Esophagus muscularis mucosa (tissue), 4 donors: ENCODE measurements at regions not wholly inside any gene's neighbourhood (a gene's known extent, or its start where the extent isn't known, plus 50 kb on each side); places are given as distances from the start of the nearest gene placed in this dataset.

Experiments used
- DNase-seq: peaks from one replicate; pipeline ENCODE4 v3.0.0-alpha.2; 2017; ENCODE audit errors: extremely low spot score
- H3K27ac ChIP-seq, 4 donors: fragments of 200-600 bp; sonication (generic); replicated peaks in 1 of 4; 1 replicate in 3 of 4; 2 replicates in 1 of 4; pipeline ENCODE4 v1.5.1; 2016 to 2019; ENCODE audit warnings: mild to moderate bottlenecking in 1 of 4
- H3K27me3 ChIP-seq, 4 donors: fragments of 200-600 bp; sonication (generic); one replicate each; pipeline versions ENCODE4 v1.5.1 to v1.6.0; 2016 to 2019
- H3K36me3 ChIP-seq, 4 donors: fragments of 200-600 bp; sonication (generic); one replicate each; pipeline ENCODE4 v1.5.1; 2016 to 2019
- H3K4me1 ChIP-seq, 4 donors: fragments of 200-600 bp; sonication (generic); one replicate each; pipeline ENCODE4 v1.5.1; 2016 to 2019
- H3K4me3 ChIP-seq, 4 donors: fragments of 200-600 bp; sonication (generic); 1 replicate in 2 of 4; 2 replicates in 2 of 4; pipeline ENCODE4 v1.5.1; 2016 to 2019; ENCODE audit warnings: mild to moderate bottlenecking in 4 of 4, moderate library complexity in 1 of 4
- H3K9me3 ChIP-seq, 4 donors: fragments of 200-600 bp; sonication (generic); 1 replicate in 3 of 4; 2 replicates in 1 of 4; pipeline ENCODE4 v1.5.1; 2016 to 2019
- CTCF ChIP-seq, 3 experiments: fragments of 200-600 bp in 2 of 3; fragments of 450-650 bp in 1 of 3; sonication (generic) in 2 of 3; IDR thresholded peaks; one replicate each; pipeline ENCODE4 v1.5.1; 2017 to 2019; ENCODE audit warnings: antibody characterized with exemption in 3 of 3, mild to moderate bottlenecking in 2 of 3, moderate library complexity in 1 of 3
- EP300 ChIP-seq: sonication (generic); formaldehyde crosslinking; IDR thresholded peaks from one replicate; pipeline ENCODE4 v1.6.1; 2017; ENCODE audit warnings: antibody characterized with exemption
- POLR2A ChIP-seq: fragments of 450-650 bp; IDR thresholded peaks from one replicate; pipeline ENCODE4 v1.6.1; 2017; ENCODE audit warnings: antibody characterized with exemption, moderate library complexity, mild to moderate bottlenecking, low read depth
- POLR2AphosphoS5 ChIP-seq, 2 donors: sonication (generic); formaldehyde crosslinking; IDR thresholded peaks; one replicate each; pipeline ENCODE4 v1.6.1; 2017; ENCODE audit warnings: antibody characterized with exemption in 2 of 2
- WGBS: methylation state at CpG from one replicate; pipeline ENCODE4 v1.1.5; 2018; 5-methylcytosine and 5-hydroxymethylcytosine counted together
- intact Hi-C: fragments of 100-400 bp; cut with DNase I; formaldehyde crosslinking; loops from one replicate; pipeline ENCODE4 v1.15.1; 2023

- Histone ChIP-seq H3K27me3 (peaks cover 0 to 39% (median 0%) of the 10 kb centered on the region in 4 donors), H3K36me3 (no peaks in the 10 kb centered on the region), H3K4me1 (no peaks in the 10 kb centered on the region), H3K4me3 (no peak overlapping the region), H3K9me3 (no peaks in the 10 kb centered on the region), H3K27ac (no peak overlapping the region)
- TF ChIP-seq EP300: no peak
- 92% methylated on average over 7 of the region's 7 CpGs for WGBS
- intact Hi-C loops: no loop called here
- no peak for DNase-seq
Measured at GRCh38 chr22:48142388-48142787, 1379.9 kb downstream of the TBC1D22A start.

- Histone ChIP-seq H3K27ac (no peak overlapping the region), H3K27me3 (peaks cover 0 to 30% (median 0%) of the 10 kb centered on the region in 4 donors), H3K9me3 (no peaks in the 10 kb centered on the region), H3K36me3 (no peaks in the 10 kb centered on the region), H3K4me3 (no peak overlapping the region), H3K4me1 (no peaks in the 10 kb centered on the region)
- TF ChIP-seq POLR2A (no peak), CTCF (IDR thresholded peaks at IDR 0.05) (no peak), EP300 (no peak), POLR2AphosphoS5 (IDR thresholded peaks at IDR 0.05) (no peak)
- WGBS: 33% methylated on average over 3 of the region's 10 CpGs
- intact Hi-C loops: no loop called here
- no peak for DNase-seq
Measured at GRCh38 chr22:48141301-48141700, 1378.9 kb downstream of the TBC1D22A start.

- Histone ChIP-seq H3K27ac (no peak overlapping the region), H3K4me1 (no peaks in the 10 kb centered on the region), H3K4me3 (no peak overlapping the region), H3K9me3 (no peaks in the 10 kb centered on the region), H3K36me3 (no peaks in the 10 kb centered on the region), H3K27me3 (peaks cover 0 to 20% (median 0%) of the 10 kb centered on the region in 4 donors)
- DNase-seq: no peak
- 84% methylated on average over 7 of the region's 10 CpGs for WGBS
- TF ChIP-seq POLR2AphosphoS5 (IDR thresholded peaks at IDR 0.05) (no peak), CTCF (IDR thresholded peaks at IDR 0.05) (no peak), POLR2A (no peak)
- intact Hi-C loops: no loop called here
Measured at GRCh38 chr22:48140261-48140813, 1377.9 kb downstream of the TBC1D22A start.

- no peaks in the 10 kb centered on the region for H3K4me1 ChIP-seq
- WGBS: 74% methylated on average over 6 of the region's 8 CpGs
- TF ChIP-seq CTCF (IDR thresholded peaks at IDR 0.05): no peak
- no peak for TF ChIP-seq EP300
- no peak for TF ChIP-seq POLR2A
- no peak for TF ChIP-seq POLR2AphosphoS5 (IDR thresholded peaks at IDR 0.05)
- H3K27me3 ChIP-seq: peaks cover 0 to 14% (median 0%) of the 10 kb centered on the region in 4 donors
- H3K9me3 ChIP-seq: no peaks in the 10 kb centered on the region
- DNase-seq: no peak
- intact Hi-C loops: loop anchor here (5.0 kb wide), 1 partner anchor 48 kb away; no protein-coding TSS in a partner anchor
- no peak overlapping the region for H3K4me3 ChIP-seq
- no peaks in the 10 kb centered on the region for H3K36me3 ChIP-seq
- no peak overlapping the region for H3K27ac ChIP-seq
Measured at GRCh38 chr22:48139776-48140175, 1377.3 kb downstream of the TBC1D22A start.

- TF ChIP-seq POLR2A (no peak), EP300 (no peak), CTCF (IDR thresholded peaks at IDR 0.05) (no peak), POLR2AphosphoS5 (IDR thresholded peaks at IDR 0.05) (no peak)
Measured at GRCh38 chr22:48138855-48139254, 1376.4 kb downstream of the TBC1D22A start.

More at GRCh38 chr22:48138855-48139254, 1376.4 kb downstream of the TBC1D22A start:
- 72% methylated on average over 11 of the region's 11 CpGs for WGBS
- Histone ChIP-seq H3K27ac (no peak overlapping the region), H3K27me3 (peaks cover 0 to 11% (median 0%) of the 10 kb centered on the region in 4 donors), H3K4me3 (no peak overlapping the region), H3K4me1 (no peaks in the 10 kb centered on the region), H3K9me3 (peaks cover 0 to 5% (median 3%) of the 10 kb centered on the region in 4 donors), H3K36me3 (no peaks in the 10 kb centered on the region)
- intact Hi-C loops: loop anchor here (5.0 kb wide), 1 partner anchor 48 kb away; no protein-coding TSS in a partner anchor
- DNase-seq: no peak
